ENCODE measurements at regions not wholly inside any gene's neighbourhood (a gene's known extent, or its start where the extent isn't known, plus 50 kb on each side); places are given as distances from the start of the nearest gene placed in this dataset.

DNA sequence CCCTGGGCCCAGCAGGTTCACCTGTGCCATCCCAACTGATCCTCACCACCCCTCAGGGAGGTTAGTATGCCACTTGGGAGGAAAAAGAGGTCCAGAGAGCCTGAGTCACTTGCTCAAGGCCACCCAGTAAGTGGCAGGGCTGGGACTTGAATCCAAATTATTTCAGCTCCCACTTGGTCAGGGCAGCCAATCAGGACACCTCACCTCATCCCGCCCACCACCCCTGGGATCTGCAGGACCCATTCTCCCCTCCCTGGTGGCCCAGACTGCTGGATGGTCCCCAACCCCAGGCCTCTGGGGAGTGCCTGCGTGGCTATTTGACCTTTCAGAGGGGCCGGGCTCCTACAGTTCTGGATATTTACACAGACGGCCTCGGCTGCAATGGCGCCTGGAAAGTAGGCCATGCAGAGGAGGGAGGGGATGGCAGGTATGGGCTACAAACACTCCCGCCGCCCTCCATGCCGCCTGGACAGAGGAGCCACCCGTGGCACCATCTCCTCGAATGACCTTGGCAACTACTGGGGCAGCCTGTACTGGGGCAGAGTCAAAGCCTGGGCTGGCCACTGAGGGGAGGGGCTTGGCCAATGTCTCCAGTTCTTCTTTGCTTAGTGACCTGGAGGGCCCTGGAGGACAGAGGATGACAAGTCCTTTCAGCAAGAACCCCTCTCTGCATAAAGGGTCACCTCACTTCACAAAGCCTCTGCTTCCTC, 153.6 kb upstream of the LINGO1 start:
- no peak for DNase-seq

DNA sequence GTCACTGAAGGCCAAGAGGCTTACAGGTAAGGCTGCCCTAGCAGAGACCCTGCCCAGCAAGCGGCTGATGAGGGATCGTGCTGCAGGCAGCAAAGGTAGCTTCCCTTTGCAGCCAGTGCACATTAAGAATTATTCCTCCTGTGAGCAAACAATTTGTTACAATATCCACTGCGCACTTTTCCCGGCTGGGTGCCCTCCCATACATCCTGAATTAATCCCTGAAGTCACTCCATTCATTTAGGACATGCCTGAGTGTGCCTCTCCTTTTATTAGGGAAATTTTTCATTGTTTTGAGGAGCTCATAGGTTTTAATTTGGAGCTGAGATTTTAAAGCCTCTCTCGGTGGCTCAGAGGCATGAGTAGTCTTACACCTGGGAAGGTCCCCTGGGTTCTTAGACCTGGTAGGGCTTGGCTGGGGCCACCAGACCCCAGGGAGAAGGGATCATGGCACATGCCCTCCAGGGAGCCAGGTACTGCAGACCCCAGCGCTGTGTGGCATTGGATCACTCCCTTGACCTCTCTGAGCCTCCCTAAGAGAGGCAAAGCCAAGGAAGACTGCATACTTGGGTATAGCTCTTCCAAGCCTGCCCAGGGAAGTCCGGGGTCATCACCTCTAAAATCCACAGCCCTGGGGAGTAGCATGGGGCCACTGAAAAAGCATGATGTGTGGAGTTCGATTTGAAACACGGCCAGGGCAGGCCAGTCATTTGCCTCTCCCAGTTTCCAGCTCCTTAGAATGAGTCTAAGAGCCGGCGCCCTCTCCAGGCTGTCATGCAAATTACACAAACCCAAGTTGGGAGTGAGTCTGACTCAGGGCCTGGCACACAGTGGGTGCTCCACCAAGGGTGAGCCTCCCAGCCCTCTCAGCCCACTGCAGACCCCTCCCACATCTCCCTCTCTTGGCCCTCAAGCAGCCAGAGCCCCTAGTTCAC, 151.9 kb upstream of the LINGO1 start:
- DNase-seq, result no peak

DNA sequence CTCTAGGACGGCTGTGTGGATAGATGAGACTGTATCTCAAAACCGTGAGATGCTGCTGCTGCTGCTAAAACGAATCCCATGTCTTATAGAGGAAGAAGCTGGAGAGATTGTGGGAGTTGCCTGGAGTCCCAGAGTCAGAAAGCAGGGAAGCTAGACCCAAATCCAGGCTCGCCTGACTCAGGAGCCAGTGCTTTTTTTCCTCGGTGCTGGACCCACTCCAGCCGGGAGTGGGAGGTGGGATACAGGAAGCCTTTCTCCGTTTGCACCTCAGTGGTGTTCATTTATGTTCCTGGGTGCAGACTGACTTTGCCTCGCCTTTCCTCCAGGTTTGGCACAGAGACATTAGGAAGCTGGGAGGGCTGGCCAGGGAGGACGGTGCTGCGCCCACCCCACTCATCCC, 150.9 kb upstream of the LINGO1 start:
- DNase-seq, result no peak

DNA sequence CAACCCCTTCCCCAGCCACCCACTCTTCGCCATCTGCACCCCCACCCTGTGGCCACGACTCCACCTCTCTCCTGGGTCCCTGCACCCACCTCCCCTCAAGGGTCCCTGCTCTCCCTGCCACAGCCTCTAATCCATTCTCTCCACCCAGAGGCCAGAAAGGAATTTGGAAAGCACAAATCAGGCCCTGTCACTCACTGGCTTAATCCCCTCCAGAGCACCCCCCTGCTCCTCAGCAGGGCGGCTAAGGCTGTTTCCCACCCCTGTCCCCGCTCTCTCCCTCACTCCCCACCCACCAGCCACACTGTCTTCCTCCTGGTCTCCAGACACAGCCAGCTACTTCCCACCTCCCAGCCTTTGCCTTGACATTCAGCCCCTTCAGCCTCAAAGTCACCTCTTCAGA, 150.0 kb upstream of the LINGO1 start:
- no peak for DNase-seq

DNA sequence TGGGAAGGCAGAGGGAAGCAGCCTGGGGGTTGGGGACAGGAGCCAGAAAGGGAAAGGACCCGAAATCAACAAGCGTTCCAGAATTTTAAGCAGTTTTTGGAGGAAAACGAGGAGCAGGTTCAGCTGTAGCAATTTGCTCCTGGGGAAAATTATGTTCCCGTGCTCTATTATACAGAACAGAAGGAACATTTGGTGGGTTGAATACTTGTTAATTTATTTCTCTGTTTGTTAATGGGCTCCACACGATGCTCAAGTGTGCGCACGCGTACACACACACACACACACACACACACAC, 149.2 kb upstream of the LINGO1 start:
- DNase-seq, result no peak

DNA sequence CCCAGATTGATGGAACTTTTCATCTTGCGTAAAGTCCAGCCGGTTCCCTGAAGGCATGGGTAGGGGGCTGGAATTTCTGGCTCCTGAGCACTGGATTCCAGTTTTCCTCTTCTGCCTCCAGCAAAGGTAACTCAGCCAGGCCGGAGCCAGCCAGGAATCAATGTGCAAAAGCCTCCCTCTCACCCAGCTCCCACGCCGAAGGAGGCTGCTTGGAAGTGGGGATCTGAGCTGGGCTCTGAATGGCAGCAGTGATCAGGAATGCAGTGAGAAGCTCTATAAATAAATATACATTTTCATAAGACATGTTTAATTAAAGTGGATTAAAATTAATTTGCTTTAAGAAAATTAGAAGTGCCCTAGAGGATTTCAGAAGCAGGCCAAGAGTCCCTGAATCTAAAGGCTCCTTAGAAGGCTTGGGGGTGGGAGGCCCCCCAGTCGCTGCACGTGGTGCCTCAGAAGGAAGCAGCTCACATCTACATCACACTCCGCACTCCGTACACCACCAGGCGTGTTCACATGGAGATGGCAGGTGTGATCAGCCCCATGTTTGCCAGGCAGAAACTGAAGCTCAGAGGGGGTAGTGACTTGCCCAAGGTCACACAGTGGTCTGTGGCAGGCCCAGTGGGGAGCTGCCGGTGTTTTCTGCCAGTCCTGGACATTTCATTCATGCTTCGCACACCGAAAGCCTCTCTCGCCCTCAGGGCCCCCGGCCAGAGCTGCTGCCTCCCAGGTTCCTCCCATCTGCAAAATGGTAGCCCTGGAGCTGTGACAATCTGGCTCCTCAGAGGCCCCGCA, 148.6 kb upstream of the LINGO1 start:
- DNase-seq, result no peak

DNA sequence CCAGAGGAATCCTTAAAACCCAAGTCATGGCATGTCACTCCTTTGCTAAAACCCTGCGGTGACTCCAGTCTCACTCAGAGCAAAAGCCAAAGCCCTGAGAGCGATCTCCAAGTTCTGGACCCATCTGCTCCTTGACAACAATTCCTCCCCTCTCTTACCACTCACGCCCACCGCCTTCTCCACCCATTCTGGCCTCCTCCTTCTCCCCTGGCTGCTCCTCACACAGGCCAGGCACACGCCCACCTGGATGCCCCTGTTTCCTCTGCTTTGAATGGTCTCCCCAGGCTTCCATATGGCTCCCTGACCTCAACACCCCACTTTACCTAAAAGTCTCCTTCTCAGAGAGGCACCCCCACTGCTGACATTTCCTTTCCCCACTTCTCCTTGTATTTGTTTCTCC, 146.1 kb upstream of the LINGO1 start:
- no peak for DNase-seq

DNA sequence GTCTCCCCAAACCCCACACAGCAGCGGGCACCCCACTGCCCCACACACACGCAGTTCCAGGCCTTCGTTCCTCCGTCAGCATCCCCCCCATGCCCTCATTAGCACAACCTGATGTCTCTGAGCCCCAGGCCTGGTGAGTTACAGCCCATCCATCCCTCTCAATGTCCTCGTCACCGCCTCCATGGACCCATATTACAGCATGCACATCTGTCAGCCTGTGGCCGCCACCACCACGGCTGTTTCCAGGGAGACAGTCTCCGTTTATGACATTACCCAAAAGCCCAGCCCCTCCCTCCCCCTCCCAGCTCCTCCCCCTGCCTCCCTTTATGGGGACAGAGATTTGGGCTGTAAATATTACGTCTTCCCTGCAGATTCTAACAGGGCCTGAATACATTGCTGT, 143.1 kb upstream of the LINGO1 start:
- no peak for DNase-seq

DNA sequence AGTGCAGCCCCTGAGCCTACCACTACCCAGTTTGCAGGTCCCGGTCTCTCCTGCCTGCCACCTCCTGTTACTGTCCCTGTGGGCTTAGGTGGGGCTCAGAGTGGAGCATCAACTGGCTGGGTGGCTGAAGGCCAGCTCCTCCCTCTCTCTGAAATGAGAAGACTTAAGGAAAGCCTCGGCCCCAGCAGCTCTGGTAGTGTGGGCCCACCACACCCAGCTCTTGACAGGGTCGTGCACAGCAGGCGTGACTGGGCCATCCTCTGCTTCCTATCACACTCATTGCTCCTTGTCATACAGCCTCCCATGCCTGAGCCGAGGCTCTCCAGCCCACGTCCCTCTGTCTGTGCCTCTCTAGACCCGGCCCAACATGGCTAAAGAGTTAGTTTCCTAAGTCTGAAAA, 142.7 kb upstream of the LINGO1 start:
- no peak for DNase-seq

DNA sequence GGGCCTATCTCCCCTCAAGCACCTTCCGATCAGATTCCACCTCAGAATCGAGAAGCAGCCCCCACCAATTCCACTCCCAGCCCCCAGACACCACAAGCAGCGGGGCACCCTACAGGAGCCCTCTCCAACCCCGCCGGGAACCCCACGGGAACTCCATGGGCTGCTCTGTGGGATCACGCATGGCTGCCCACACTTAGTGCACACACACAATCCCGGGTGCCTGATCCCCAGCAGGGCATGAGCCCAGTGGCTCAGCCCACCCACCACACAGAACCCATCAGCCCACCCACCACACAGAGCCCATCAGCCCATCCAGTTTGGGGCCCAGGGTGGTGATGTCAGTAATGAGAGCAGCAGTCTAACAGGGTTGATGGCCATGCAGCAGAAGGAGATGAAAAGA, 141.6 kb upstream of the LINGO1 start:
- no peak for DNase-seq

DNA sequence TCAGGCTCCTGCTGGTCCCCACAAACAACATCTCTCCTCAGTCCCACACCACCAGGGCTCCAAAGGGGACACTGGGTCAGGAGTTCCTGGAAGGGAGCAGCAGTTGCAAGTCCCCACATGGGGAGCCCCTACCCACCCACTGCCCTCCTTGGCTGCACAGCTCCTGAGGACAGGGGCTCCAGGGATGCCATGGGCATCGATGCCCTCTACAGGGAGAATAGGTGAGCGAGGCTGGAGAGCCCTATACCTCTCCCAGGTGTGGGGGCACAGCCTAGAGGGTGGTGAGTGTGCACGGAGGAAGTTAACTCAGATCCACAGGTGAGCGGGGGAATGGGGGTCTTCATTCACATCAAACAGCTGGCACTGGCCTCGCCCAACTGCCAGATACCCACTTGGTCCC, 141.2 kb upstream of the LINGO1 start:
- DNase-seq, result no peak

DNA sequence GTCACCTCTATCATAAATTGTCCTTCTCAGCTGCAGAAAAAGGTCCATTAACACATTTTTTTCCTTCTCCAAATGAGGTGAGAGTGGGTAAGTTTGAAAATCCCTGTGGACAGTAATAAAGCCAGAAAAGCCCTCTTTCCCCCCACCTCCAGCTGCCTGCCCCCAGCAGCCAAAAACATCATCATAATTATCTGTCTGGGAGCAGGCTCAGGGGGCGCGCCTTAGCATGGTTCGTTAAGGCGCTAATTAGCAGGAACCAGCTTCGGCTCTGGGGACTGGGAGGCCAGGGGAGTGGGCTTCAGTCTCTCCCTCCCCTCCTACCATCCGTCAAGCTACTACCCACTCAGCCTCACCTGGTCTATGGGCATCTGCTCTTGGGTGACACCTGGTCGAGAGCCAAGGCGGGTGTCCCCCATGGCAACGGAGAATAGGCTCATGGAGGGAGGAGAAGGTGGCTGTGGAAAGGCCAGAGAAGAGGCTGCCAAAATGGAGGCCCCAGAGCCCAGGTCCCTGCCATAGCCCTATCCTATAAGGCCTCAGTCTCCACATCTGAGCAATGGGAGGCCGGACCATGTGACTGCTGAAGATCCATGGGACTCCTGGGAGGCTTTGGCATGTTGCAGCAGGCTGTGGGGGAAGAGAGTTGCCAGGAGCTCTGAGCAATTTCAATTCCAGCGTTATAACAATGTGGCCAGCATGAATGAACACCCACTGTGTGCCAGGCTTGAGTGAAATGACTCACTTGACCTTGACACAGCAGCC, 140.1 kb upstream of the LINGO1 start:
- no peak for DNase-seq

DNA sequence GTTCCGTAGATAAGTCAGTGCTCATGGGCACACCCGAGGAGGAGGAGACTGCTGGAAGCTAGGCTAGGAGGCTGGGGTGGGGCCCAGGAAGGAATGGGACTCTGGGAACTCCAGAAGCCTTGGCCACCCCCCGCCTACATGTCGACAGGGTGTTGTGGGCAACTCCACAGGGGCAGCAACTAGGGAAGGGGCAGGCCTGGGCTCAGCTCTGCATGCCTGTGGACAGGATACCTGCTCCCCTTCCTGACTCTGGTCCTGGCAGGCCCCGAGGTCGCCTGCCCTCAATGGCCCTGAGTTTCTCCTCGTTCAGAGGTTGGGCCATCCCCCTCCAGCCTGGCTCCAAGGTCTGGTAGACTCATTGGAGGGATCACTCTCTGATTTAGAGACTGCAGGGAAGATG, 138.9 kb upstream of the LINGO1 start:
- DNase-seq, result no peak

DNA sequence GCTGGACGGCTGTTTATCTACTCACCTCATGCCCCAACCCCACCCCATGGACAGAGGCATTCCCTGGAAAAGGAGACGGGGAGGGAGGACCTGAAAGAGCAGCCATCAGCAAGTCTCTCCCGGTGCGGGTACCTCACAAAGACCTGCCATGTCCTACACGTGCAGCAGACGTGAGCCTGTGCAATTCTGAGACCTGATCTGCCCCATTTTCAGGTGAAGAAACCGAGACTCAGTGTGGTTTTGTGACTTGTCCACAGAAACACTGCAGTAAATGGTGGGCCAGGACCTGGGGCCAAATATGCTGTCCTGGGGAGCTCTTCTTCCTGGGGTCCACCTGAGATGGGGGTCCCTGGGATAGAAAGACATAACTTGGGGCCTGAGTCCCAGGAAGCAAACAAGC, 137.0 kb upstream of the LINGO1 start:
- DNase-seq, result no peak

DNA sequence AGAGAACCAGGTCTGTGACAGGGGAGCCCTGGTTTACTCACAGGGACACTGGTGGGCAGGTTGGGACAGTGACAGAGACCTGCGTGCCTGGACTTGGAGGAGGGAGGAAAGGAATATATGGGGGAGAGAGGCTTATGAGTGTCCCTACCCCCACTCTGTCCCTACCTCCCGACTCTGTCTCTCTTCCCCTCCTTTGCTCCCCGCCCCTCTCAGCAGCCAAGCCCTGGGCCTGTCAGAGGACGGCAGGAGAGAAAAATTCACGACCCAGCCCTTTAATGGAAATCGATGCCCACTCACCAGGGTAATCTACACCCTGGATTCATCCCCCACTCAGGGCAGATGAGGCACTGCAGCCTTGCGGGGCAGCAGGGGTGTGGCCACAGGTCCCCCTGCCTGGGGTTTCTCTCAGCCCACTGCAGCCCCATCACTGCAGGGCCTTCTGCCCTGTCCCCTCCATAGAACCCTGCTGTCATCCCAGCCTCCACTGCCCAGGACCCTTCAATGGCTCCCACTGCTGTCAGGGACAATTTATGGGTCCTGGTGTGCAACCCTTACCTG, 135.9 kb upstream of the LINGO1 start:
- DNase-seq, result no peak

DNA sequence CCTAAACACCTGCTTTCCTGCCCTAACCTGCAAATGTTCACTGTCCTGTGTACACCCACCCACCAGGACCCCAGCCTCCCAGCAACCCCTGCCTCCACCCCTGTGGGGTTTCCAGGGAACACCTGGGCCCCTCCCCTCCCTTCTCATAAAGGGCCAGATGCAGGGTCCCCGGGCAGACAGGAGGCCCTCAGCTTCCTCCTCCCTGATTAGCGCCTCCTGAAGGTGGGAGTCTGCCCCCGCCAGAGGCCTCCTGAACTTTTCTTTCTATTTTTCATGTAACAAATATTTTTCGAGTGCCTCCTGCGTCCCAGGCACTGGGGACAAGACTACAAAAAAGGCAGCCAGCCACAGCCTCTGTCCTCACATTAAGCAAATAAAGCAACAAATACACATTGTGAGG, 135.4 kb upstream of the LINGO1 start:
- DNase-seq, result no peak

DNA sequence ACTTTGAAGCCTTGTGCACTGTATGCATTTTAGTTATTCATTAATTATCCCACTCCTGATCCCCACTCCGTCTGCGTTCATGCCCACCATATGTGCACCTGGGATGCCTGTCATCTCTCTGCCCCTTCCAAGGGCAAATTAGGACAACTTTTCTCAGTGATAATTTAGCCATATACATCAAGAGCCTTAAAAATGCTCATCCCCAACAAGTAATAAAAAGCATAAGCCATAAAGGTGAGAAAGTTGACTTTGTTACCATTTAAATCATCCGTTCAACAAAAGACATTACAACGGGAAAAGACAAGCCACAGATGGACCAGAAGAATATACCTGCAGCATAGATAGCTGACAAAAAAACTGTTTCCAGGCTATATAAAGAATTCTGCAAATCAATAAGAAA, 131.4 kb upstream of the LINGO1 start:
- no peak for DNase-seq

DNA sequence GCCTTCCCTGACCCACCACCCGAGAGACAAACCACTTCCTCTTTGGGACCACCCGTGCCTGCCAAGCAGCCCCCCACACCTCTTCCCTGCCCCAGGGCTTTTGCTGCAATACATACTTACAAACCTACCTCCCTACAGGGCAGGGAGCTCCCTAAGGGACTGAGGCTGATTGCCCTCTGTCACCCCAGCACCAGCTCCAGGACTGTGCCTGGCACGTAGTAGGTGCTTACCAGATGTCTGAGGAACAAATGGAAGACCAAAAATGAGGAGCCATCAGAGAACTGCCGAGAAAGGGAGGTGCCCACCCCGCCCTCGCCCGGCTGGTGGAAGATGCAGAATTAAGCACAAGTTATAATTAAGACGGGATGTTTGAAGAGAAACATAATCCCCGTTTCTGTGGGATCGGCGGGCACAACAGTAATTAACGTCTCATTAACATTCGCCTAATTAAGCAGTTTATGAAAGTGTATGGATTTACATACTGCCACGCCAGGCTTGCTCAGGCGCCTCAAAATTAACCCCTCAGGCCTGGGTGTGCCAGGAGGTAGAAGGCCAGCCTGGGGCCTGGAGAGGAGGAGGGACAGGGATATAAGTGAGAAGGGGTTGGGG, 130.1 kb upstream of the LINGO1 start:
- DNase-seq, result no peak

DNA sequence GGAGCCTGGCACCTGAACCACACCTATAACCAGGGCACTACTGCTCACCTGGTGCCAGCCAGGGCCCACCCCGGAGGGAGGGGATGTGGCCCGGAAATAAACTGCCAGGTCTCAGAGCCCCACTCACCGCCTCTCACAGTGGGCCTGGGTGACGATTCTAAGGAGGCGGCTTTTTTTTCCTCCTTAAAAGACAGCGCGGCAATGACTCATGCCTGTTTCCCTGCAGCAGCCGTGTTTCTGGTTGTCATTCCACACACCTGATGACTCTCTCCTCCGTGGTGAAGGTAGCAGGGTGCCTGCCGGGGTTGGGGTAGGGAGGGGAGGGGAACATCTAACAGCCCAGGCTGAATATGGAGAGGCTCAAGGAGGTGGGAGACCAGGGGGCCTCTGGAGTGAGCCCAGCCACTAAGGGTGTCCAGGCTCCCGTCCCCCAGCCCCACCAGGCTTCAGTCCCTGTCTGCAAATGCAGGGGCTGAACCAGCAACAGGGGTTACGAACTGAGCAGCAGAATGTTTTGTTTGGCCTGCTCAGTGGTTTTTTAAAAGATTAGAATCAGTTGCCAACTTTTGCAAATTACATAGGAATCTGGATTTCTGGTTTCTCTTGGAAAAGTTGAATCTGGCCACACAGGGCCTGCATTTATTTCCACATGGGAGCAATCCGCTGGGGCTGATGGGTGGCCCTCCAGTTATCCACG, 127.3 kb upstream of the LINGO1 start:
- DNase-seq, result no peak

DNA sequence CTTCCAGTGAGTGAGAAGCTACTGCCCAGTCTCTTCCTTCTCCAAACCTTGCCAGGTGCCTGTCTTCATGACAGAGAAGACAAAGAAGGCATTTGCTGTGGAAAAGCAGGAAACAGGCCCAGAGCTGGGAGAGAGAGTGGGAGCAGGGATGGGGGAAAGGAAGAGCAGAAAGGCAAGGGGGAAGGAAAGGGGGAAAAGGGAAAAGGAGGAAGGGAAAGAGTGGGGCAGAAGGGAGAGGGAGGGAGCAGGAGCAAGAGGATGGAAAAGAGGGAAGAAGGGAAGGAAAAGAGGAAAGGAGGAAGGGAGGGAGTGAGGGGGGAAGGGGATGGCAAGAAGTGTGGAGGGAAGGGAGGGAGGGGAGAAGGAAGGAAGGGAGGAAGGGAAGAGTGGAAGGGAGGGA, 121.2 kb upstream of the LINGO1 start:
- DNase-seq, result no peak

DNA sequence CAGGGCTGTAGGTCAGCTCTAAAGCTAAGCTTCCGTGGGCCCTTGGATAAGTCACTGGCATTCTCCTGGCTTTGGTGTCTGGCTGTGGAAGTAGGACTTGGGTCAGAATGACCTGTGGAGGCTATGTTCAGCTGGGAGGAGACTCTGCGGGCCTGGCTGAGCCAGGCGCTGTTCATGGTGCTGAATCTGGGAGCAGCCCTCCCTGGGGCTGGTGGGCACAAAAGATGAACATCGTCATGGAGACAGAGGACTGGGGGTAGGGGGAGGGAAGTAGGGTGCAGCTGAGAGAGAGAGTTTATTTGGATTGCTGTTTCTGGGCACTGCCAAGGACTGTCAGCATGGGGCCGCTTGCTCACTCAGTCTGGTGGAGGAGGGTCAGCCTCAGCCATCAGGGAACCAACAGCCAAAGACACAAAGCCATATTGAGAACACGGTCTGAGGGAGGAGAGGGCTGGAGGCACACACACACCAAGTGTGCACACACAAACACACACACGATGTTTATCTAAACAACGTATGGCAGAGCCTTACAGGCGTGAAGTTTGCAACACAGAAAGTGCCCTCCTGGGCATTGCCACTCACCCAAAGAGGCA, 120.7 kb upstream of the LINGO1 start:
- DNase-seq, result no peak

Measured in activated CD4-positive, CD25-positive, alpha-beta regulatory T cell treated with anti-CD3 and anti-CD28 coated beads, Interleukin-2, amount 50 U/mL, for 72 hours (primary cell).